Colon (tissue), 2 donors: ENCODE measurements at regions not wholly inside any gene's neighbourhood (a gene's known extent, or its start where the extent isn't known, plus 50 kb on each side); places are given as distances from the start of the nearest gene placed in this dataset.
"Not testable (repeated sequence)": the region's sequence is repeated elsewhere in the genome, so short reads cannot be mapped to it uniquely, and the experiment has no call there.

ENCODE experiments used
- FAIRE-seq: peaks from 2 replicates; lab custom pipeline; 2012; peaks lifted over from hg19 to GRCh38; lab: Jason Lieb, UNC
- donor health status: control.
- donor health status: control.

GRCh38 chrX:95771198-95771597, 913.4 kb upstream of the DIAPH2 start:
- FAIRE-seq: not testable (repeated sequence)

GRCh38 chrX:95791876-95792275, 892.8 kb upstream of the DIAPH2 start:
- no peak for FAIRE-seq

- FAIRE-seq: no peak
Measured at GRCh38 chrX:95797344-95797743, 887.3 kb upstream of the DIAPH2 start.

- peak; percentile 96 for FAIRE-seq
Measured at GRCh38 chrX:95823796-95824195, 860.8 kb upstream of the DIAPH2 start.

GRCh38 chrX:95835223-95835622, 849.4 kb upstream of the DIAPH2 start:
- no peak for FAIRE-seq

GRCh38 chrX:95836517-95836916, 848.1 kb upstream of the DIAPH2 start:
- no peak for FAIRE-seq

GRCh38 chrX:95841863-95842262, 842.8 kb upstream of the DIAPH2 start:
- no peak for FAIRE-seq

- no peak for FAIRE-seq
Measured at GRCh38 chrX:95860127-95860526, 824.5 kb upstream of the DIAPH2 start.

- FAIRE-seq: peak; percentile 96
Measured at GRCh38 chrX:95875661-95876060, 809.0 kb upstream of the DIAPH2 start.

- no peak for FAIRE-seq
Measured at GRCh38 chrX:95878874-95879273, 805.8 kb upstream of the DIAPH2 start.

- no peak for FAIRE-seq
Measured at GRCh38 chrX:95884186-95884585, 800.5 kb upstream of the DIAPH2 start.

GRCh38 chrX:95885074-95885473, 799.6 kb upstream of the DIAPH2 start:
- FAIRE-seq: no peak

GRCh38 chrX:95889279-95889678, 795.4 kb upstream of the DIAPH2 start:
- FAIRE-seq: no peak

- no peak for FAIRE-seq
Measured at GRCh38 chrX:95893636-95894035, 791.0 kb upstream of the DIAPH2 start.

- FAIRE-seq: no peak
Measured at GRCh38 chrX:95903490-95903889, 781.2 kb upstream of the DIAPH2 start.

- no peak for FAIRE-seq
Measured at GRCh38 chrX:95903975-95904374, 780.7 kb upstream of the DIAPH2 start.

- no peak for FAIRE-seq
Measured at GRCh38 chrX:95907081-95907480, 777.6 kb upstream of the DIAPH2 start.

- FAIRE-seq: no peak
Measured at GRCh38 chrX:95911062-95911461, 773.6 kb upstream of the DIAPH2 start.

GRCh38 chrX:95919605-95920004, 765.0 kb upstream of the DIAPH2 start:
- no peak for FAIRE-seq

- FAIRE-seq: peak; percentile 96
Measured at GRCh38 chrX:95945528-95945927, 739.1 kb upstream of the DIAPH2 start.

GRCh38 chrX:95949588-95949987, 735.1 kb upstream of the DIAPH2 start:
- FAIRE-seq: no peak

GRCh38 chrX:95950679-95951078, 734.0 kb upstream of the DIAPH2 start:
- no peak for FAIRE-seq

- FAIRE-seq: no peak
Measured at GRCh38 chrX:95953564-95953963, 731.1 kb upstream of the DIAPH2 start.

- FAIRE-seq: no peak
Measured at GRCh38 chrX:95956745-95957144, 727.9 kb upstream of the DIAPH2 start.

- FAIRE-seq: not testable (repeated sequence)
Measured at GRCh38 chrX:95973456-95974095, 711.1 kb upstream of the DIAPH2 start.
